ENCODE measurements at regions not wholly inside any gene's neighbourhood (a gene's known extent, or its start where the extent isn't known, plus 50 kb on each side); places are given as distances from the start of the nearest gene placed in this dataset.

DNA sequence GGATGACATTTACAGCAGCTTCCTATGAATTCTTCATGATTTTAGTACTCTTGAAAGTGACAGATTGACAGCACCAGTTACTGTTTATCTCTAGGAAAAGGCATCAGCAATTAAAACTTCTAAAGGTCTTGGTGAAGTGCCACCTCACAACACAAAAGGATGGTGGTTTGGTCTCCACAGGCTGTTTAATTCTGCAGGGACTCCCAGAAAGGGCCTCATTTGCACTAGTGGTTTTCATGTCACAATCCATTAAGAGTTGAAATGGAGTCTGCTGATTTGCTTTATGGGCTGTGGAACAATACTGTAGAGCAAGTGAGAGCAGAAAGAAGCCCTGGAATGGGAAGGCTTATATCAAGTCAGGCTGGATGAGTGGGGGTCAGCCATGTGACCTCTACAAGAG, 225.3 kb upstream of the KCNMB2 start:
- H3K9me3 ChIP-seq (ENCODE audit: control extremely low read depth in 1 of 3, control insufficient read depth in 2 of 3, insufficient read depth in 1 of 3, low read length in 2 of 3), result no peaks in the 10 kb centered on the region
- no peak overlapping the region for H3K4me2 ChIP-seq (replicated peaks; ENCODE audit: low read depth, low read length, poor library complexity, severe bottlenecking)
- Mint-ChIP-seq H3K4me3 (no peak overlapping the region), H3K27ac (no peak overlapping the region), H3K4me1 (no peaks in the 10 kb centered on the region), H3K27me3 (no peaks in the 10 kb centered on the region), H3K9me3 (ENCODE audit: insufficient read depth) (no peaks in the 10 kb centered on the region)
- H4K20me1 ChIP-seq (ENCODE audit: control insufficient read depth, insufficient read depth, low read length, poor library complexity, severe bottlenecking), result no peaks in the 10 kb centered on the region
- CTCF ChIA-PET, result no interaction called here
- no peaks in the 10 kb centered on the region for H3K4me1 ChIP-seq (ENCODE audit: control insufficient read depth in 2 of 2, insufficient read depth in 2 of 2, low read length in 2 of 2)
- no peaks in the 10 kb centered on the region for H3K27me3 ChIP-seq (replicated peaks in 1 of 4; ENCODE audit: control extremely low read depth in 1 of 4, control insufficient read depth in 3 of 4, insufficient read depth in 4 of 4, low read length in 3 of 4)
- TF ChIP-seq, protein P1, sequence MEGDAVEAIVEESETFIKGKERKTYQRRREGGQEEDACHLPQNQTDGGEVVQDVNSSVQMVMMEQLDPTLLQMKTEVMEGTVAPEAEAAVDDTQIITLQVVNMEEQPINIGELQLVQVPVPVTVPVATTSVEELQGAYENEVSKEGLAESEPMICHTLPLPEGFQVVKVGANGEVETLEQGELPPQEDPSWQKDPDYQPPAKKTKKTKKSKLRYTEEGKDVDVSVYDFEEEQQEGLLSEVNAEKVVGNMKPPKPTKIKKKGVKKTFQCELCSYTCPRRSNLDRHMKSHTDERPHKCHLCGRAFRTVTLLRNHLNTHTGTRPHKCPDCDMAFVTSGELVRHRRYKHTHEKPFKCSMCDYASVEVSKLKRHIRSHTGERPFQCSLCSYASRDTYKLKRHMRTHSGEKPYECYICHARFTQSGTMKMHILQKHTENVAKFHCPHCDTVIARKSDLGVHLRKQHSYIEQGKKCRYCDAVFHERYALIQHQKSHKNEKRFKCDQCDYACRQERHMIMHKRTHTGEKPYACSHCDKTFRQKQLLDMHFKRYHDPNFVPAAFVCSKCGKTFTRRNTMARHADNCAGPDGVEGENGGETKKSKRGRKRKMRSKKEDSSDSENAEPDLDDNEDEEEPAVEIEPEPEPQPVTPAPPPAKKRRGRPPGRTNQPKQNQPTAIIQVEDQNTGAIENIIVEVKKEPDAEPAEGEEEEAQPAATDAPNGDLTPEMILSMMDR (IDR thresholded peaks at IDR 0.05), result no peak
- TF ChIP-seq EZH2 (IDR thresholded peaks at IDR 0.05; ENCODE audit: borderline replicate concordance, insufficient read depth, low read depth, low read length, poor library complexity, severe bottlenecking), result no peak
- H3K4me3 ChIP-seq (ENCODE audit: control extremely low read depth in 1 of 5, extremely low read depth in 1 of 5, insufficient read depth in 1 of 5, low read depth in 2 of 5, low read length in 4 of 5), result no peak overlapping the region
- no peak overlapping the region for H3K9ac ChIP-seq (ENCODE audit: low read length)
- H2AFZ ChIP-seq (ENCODE audit: insufficient read depth, low read depth, low read length, poor library complexity, severe bottlenecking), result no peak overlapping the region
- intact Hi-C loops (cut with micrococcal nuclease), result no loop called here
- POLR2A ChIA-PET, result no interaction called here
- H3K79me2 ChIP-seq (ENCODE audit: control insufficient read depth, insufficient read depth, low read length), result no peaks in the 10 kb centered on the region
- no peak for DNase-seq
- H3K36me3 ChIP-seq (replicated peaks in 1 of 2; ENCODE audit: control extremely low read depth in 1 of 2, control insufficient read depth in 1 of 2, extremely low read depth in 1 of 2, insufficient read depth in 2 of 2, low read length in 1 of 2), result no peaks in the 10 kb centered on the region
- ATAC-seq (ENCODE audit: low read depth), result no peak
- H3K27ac ChIP-seq (ENCODE audit: low read length in 2 of 2), result no peak overlapping the region

DNA sequence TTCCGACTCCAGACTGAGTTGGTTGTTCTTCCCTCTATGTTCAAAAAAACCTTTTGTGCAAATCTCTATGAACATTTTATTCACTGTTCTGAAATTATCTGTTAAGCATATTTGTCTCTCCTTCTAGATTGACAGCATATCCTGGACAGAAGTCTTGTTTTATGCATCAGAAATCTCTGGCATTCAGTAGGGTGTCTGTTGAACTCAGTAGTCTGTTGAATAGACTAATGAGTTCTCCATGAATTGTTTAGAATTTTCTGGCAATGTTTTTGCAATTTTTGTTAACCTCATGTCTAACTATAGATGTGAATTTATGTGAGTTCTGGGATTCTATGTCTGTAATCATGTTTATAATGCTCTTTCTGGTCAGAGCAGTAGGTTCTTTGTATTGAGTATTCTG, 222.5 kb upstream of the KCNMB2 start:
- Mint-ChIP-seq H3K4me1 (no peaks in the 10 kb centered on the region), H3K4me3 (no peak overlapping the region), H3K9me3 (ENCODE audit: insufficient read depth) (no peaks in the 10 kb centered on the region), H3K27me3 (no peaks in the 10 kb centered on the region), H3K27ac (no peak overlapping the region)
- ChIA-PET CTCF (no interaction called here), POLR2A (no interaction called here)
- Histone ChIP-seq H3K9ac (ENCODE audit: low read length) (no peak overlapping the region), H3K4me2 (replicated peaks; ENCODE audit: low read depth, low read length, poor library complexity, severe bottlenecking) (no peak overlapping the region), H3K4me3 (ENCODE audit: control extremely low read depth in 1 of 5, extremely low read depth in 1 of 5, insufficient read depth in 1 of 5, low read depth in 2 of 5, low read length in 4 of 5) (no peak overlapping the region), H3K4me1 (ENCODE audit: control insufficient read depth in 2 of 2, insufficient read depth in 2 of 2, low read length in 2 of 2) (no peaks in the 10 kb centered on the region), H3K79me2 (ENCODE audit: control insufficient read depth, insufficient read depth, low read length) (no peaks in the 10 kb centered on the region), H4K20me1 (ENCODE audit: control insufficient read depth, insufficient read depth, low read length, poor library complexity, severe bottlenecking) (no peaks in the 10 kb centered on the region), H3K27ac (ENCODE audit: low read length in 2 of 2) (no peak overlapping the region), H3K36me3 (replicated peaks in 1 of 2; ENCODE audit: control extremely low read depth in 1 of 2, control insufficient read depth in 1 of 2, extremely low read depth in 1 of 2, insufficient read depth in 2 of 2, low read length in 1 of 2) (no peaks in the 10 kb centered on the region), H2AFZ (ENCODE audit: insufficient read depth, low read depth, low read length, poor library complexity, severe bottlenecking) (no peak overlapping the region), H3K9me3 (ENCODE audit: control extremely low read depth in 1 of 3, control insufficient read depth in 2 of 3, insufficient read depth in 1 of 3, low read length in 2 of 3) (no peaks in the 10 kb centered on the region), H3K27me3 (replicated peaks in 1 of 4; ENCODE audit: control extremely low read depth in 1 of 4, control insufficient read depth in 3 of 4, insufficient read depth in 4 of 4, low read length in 3 of 4) (no peaks in the 10 kb centered on the region)
- intact Hi-C loops (cut with micrococcal nuclease), result no loop called here
- no peak for DNase-seq
- no peak for ATAC-seq (ENCODE audit: low read depth)
- no peak for TF ChIP-seq EZH2 (IDR thresholded peaks at IDR 0.05; ENCODE audit: borderline replicate concordance, insufficient read depth, low read depth, low read length, poor library complexity, severe bottlenecking)
- TF ChIP-seq, protein P1 (IDR thresholded peaks at IDR 0.05), result no peak
- WGBS (ENCODE audit: insufficient coverage), result no CpG with 5 or more reads among the region's 1 CpG
